Heart left ventricle (tissue), 13 donors: ENCODE measurements at regions not wholly inside any gene's neighbourhood (a gene's known extent, or its start where the extent isn't known, plus 50 kb on each side); places are given as distances from the start of the nearest gene placed in this dataset.

Source experiments
- CTCF ChIP-seq, 12 donors: fragments of 200-600 bp; sonication (generic) in 4 of 12; IDR thresholded peaks; one replicate each; pipeline versions ENCODE4 v1.5.0 to v1.8.0; 2018 to 2022; ENCODE audit warnings: antibody characterized with exemption in 12 of 12, mild to moderate bottlenecking in 5 of 12
- POLR2A ChIP-seq, 2 donors: fragments of 450-650 bp; IDR thresholded peaks; one replicate each; pipeline ENCODE4 v1.6.1; 2017; ENCODE audit warnings: antibody characterized with exemption in 2 of 2, mild to moderate bottlenecking in 2 of 2, moderate library complexity in 2 of 2
- donor health status: ischemic (EF 13 %, LVEDD 7.1; RV severe dilation, severe dysfunction).
- donor health status: DM: no; HTN: yes; CAD: no.
- donor health status: DM: no; HTN: no; CAD: no.
- donor health status: ischemic (EF 25% LVEDD 6.9; RV normal size, moderate dysfunction).
- donor health status: ischemic (EF 25% LVEDD 5.7; RV mildly dilated, moderate dysfunction).
- donor health status: ischemic (EF 35%, LVEDD 5.7; RV mildly dilated, moderate dysfunction).
- donor health status: nonischemic (EF 11% LVEDD 7.7; RV severe dilation, severe dysfunction).
- donor health status: DM: yes; HTN: yes; CAD: no.
- donor health status: PGD.
- donor health status: ischemic (EF 29% LVEDD 5.4; RV normal size, mild dysfunction).
- donor health status: nonischemic (EF 23%, LVEDD 6.1; RV moderate dilation, normal function).

DNA sequence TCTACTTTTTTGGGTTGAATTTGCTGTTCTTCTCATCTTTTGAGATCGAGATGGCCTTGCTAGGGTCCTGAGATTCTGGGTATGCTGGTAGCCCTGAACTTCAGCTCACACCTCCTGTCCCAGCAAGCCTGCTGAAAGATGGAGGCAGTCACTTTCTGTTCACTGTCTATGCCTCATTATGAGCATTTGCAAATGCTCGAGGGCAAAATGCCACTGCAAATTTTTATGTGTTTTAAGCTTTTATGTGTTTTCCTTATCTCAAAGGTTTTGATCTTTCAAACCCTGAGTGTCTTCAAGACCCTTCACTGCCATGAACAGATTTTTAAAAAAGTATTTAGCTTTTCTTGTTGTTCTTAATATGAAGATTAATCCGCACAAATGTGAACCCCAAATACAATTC, 766.7 kb upstream of the HS6ST1 start:
- TF ChIP-seq CTCF (IDR thresholded peaks at IDR 0.05) (no peak), POLR2A (IDR thresholded peaks at IDR 0.05) (no peak)
